Endometrial microvascular endothelial cells (primary cell): ENCODE measurements at regions not wholly inside any gene's neighbourhood (a gene's known extent, or its start where the extent isn't known, plus 50 kb on each side); places are given as distances from the start of the nearest gene placed in this dataset.

Experiments
- in situ Hi-C: cut with HindIII; loops from 2 replicates; pipeline ENCODE4 v1.10.0; 2017; ENCODE audit warnings: low sequenced_read_pairs, low pct_unique_long_range_greater_than_20kb; ENCODE audit errors: inconsistent ontology term

DNA sequence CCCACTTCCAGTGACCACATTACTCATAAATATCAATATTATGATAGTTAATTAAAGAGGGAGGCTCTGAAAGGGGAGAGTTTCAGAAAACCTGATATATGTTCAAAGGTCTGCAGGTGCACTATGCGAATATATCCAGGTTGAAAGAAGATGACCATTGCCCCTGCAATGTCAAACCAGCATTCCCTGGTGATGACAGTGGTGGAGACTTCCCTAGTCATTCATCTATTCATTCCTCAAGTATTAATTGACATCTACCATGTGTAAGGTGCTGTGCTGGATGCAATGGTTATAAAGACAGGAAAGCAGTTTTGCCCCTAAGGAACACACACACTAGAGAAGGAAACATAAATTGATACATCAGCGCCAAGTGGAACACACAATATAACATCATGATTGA, 588.3 kb upstream of the KCNMB2 start:
- in situ Hi-C loops = no loop called here

- in situ Hi-C loops = no loop called here
Observed at GRCh38 chr3:177948716-177949425, 587.4 kb upstream of the KCNMB2 start.

- in situ Hi-C loops = no loop called here
Observed at GRCh38 chr3:177959188-177959587, 577.0 kb upstream of the KCNMB2 start.

- in situ Hi-C loops = no loop called here
Observed at GRCh38 chr3:177960014-177960413, 576.2 kb upstream of the KCNMB2 start.

GRCh38 chr3:177960722-177961121, 575.5 kb upstream of the KCNMB2 start:
- in situ Hi-C loops = no loop called here

GRCh38 chr3:177961784-177962183, 574.5 kb upstream of the KCNMB2 start:
- in situ Hi-C loops = no loop called here

- in situ Hi-C loops = no loop called here
Observed at GRCh38 chr3:177966493-177966892, 569.7 kb upstream of the KCNMB2 start.

DNA sequence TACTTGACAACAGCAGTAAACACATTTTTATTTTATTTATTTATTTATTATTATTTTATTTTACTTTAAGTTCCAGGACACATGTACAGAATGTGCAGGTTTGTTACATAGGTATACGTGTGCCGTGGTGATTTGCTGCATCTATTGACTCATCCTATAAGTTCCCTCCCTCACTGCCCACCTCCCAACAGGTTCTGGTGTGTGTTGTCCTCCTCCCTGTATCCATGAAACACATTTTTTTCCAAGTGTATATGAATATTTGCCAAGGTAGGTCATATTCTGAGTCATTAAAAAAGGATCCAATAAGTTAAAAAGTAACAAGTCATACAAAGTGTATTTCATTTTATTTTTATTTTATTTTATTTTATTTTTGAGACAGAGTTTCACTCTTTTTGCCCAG, 567.3 kb upstream of the KCNMB2 start:
- in situ Hi-C loops = no loop called here

- in situ Hi-C loops = no loop called here
Observed at GRCh38 chr3:177973241-177973840, 562.9 kb upstream of the KCNMB2 start.

GRCh38 chr3:177976241-177976640, 560.0 kb upstream of the KCNMB2 start:
- in situ Hi-C loops = no loop called here

- in situ Hi-C loops = no loop called here
Observed at GRCh38 chr3:177976866-177977265, 559.4 kb upstream of the KCNMB2 start.

- in situ Hi-C loops = no loop called here
Observed at GRCh38 chr3:177977381-177978158, 558.7 kb upstream of the KCNMB2 start.

DNA sequence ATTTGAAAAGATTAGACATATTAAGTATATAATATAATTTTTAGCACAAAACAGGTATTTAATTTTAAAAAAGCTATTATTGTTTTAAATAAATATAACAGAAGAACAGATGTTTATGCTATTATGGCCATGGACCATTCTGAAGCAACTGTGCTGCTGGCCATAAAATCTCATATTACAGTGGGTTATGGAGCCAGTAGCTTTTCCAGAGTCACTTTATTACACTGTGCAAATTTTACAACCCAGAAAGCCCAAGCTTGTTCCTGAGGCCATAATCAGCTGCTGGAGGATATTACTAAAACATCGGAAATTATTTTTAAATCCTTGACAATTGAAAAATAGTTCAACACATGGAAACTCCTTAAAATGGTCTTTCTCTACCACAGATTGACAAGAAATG, 557.3 kb upstream of the KCNMB2 start:
- in situ Hi-C loops = no loop called here

GRCh38 chr3:177979703-177980102, 556.5 kb upstream of the KCNMB2 start:
- in situ Hi-C loops = no loop called here

DNA sequence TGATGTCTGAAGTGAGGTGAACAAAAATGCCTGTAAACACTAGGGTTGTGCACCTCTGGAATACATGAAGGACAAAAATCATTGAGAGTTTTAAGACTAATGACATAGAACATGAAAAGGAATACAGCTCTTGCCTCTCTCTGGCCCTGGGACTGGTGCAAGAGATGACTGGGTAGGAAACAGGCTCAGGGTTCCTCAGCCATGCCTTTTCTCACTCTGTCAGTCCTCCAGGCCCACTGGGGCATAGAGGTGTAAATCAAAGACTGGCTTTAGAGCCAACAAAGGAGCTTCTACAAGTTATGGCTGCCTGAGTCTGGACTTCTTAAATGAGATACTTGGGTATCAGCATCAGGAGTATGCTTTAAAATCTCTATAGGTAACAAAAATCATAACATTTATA, 554.7 kb upstream of the KCNMB2 start:
- in situ Hi-C loops = no loop called here

GRCh38 chr3:177982034-177982433, 554.2 kb upstream of the KCNMB2 start:
- in situ Hi-C loops = no loop called here

DNA sequence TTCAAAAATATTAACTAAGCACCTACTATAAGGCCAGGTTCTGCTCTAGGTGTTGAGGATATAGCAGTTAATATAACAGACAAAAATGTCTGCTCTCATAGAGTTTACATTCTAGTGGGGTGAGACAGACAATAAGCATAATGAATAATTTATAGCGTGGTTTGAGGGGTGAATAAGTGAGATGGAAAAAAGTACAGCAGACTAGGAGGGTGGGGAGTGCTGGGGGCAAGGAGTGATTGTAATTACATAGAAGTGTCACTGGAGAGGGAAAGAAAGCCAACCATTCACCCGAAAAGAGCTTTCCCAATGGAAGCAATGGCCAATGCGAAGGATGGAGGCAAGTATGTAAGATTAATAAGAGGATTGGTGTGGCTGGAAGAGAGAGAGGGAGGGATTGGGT, 552.9 kb upstream of the KCNMB2 start:
- in situ Hi-C loops = no loop called here

GRCh38 chr3:177992993-177993970, 543.0 kb upstream of the KCNMB2 start:
- in situ Hi-C loops = no loop called here

DNA sequence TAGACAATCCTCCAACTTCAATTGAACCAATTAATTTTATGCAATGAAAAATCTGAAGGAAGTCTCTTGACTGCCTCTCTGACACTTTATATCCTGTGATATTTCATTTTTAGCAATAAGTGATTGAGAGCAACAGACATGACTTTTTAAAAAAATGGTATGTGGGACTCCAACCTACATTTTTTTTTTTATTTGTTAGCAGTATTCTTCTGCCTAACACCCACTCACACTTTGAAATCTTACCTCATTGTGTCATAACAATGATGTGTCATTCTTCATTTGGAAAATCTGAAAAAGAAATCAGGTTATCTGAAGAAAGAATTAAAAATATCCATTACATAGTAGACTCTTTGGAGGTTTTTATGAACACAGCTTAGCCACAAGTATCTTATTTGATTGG, 541.3 kb upstream of the KCNMB2 start:
- in situ Hi-C loops = no loop called here
